Osteoblast (primary cell): ENCODE measurements at regions not wholly inside any gene's neighbourhood (a gene's known extent, or its start where the extent isn't known, plus 50 kb on each side); places are given as distances from the start of the nearest gene placed in this dataset.

Experiments used
- DNase-seq: peaks from one replicate; pipeline ENCODE4 v3.0.0; 2011; ENCODE audit warnings: low spot score, mixed read lengths; ENCODE audit not compliant: insufficient read length; ENCODE audit errors: missing footprints
- H2AFZ ChIP-seq: 2 replicates; pipeline ENCODE4 v1.6.0; 2011; ENCODE audit warnings: mild to moderate bottlenecking, low read length
- H3K27ac ChIP-seq: 2 replicates; pipeline ENCODE4 v1.5.1; 2011; ENCODE audit warnings: mild to moderate bottlenecking, low read depth, low read length, moderate library complexity
- H3K27me3 ChIP-seq: 2 replicates; pipeline ENCODE4 v1.6.0; 2012; ENCODE audit warnings: mild to moderate bottlenecking, control low read depth, inconsistent platforms, low read length, moderate library complexity; ENCODE audit not compliant: insufficient read depth
- H3K36me3 ChIP-seq: 2 replicates; pipeline ENCODE4 v1.5.1; 2011; ENCODE audit warnings: mild to moderate bottlenecking, low read length, control low read depth, moderate library complexity; ENCODE audit not compliant: insufficient read depth
- H3K4me1 ChIP-seq: 2 replicates; pipeline ENCODE4 v1.5.1; 2011; ENCODE audit warnings: mild to moderate bottlenecking, low read length, control low read depth, moderate library complexity; ENCODE audit not compliant: insufficient read depth
- H3K4me2 ChIP-seq: 2 replicates; pipeline ENCODE4 v1.6.0; 2011; ENCODE audit warnings: mild to moderate bottlenecking, low read length; ENCODE audit not compliant: insufficient read depth
- H3K4me3 ChIP-seq: fragments of 200-600 bp; sonication (generic); 3 replicates; pipeline ENCODE4 v1.5.1; 2012; ENCODE audit warnings: mild to moderate bottlenecking, low read length, inconsistent platforms; ENCODE audit not compliant: insufficient read depth
- H3K79me2 ChIP-seq: 2 replicates; pipeline ENCODE4 v1.6.0; 2012; ENCODE audit warnings: mild to moderate bottlenecking, low read length, control low read depth, inconsistent platforms; ENCODE audit not compliant: insufficient read depth
- H3K9me3 ChIP-seq: 2 replicates; pipeline ENCODE4 v1.5.1; 2011; ENCODE audit warnings: low read depth, low read length, control low read depth
- H4K20me1 ChIP-seq: 2 replicates; pipeline ENCODE4 v1.6.0; 2012; ENCODE audit warnings: mild to moderate bottlenecking, low read length, control low read depth; ENCODE audit not compliant: insufficient read depth
- TF ChIP-seq, protein P1 (sequence below): IDR thresholded peaks from 2 replicates; pipeline ENCODE4 v1.5.1; 2011; ENCODE audit warnings: mild to moderate bottlenecking, low read depth, low read length, moderate library complexity; ENCODE audit errors: extremely low read depth

DNA sequence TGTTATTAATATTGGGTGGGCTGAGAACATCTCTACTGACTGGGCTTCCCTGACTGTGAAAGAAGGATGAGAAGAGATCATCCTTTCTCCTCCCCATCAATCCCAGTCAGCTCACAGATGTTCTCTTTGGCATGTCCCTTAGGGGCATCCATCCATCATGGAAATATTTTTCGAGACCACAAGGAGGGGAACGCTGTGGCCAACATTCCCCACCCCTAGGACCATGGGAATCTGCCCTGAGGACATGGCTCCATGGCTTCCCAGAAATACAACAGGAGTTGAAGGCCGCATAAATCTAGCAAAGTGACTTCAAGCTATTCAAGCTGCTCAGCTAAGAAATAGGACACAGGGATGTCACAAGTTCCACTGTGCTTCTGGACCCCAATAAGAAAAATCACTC, 456.8 kb downstream of the MED13L start:
- H3K4me3 ChIP-seq = no peak overlapping the region
- H3K27ac ChIP-seq = no peak overlapping the region
- H3K27me3 ChIP-seq = no peaks in the 10 kb centered on the region
- no peaks in the 10 kb centered on the region for H4K20me1 ChIP-seq
- no peaks in the 10 kb centered on the region for H3K9me3 ChIP-seq
- no peak overlapping the region for H3K4me2 ChIP-seq
- H3K36me3 ChIP-seq = no peaks in the 10 kb centered on the region
- TF ChIP-seq, protein P1, sequence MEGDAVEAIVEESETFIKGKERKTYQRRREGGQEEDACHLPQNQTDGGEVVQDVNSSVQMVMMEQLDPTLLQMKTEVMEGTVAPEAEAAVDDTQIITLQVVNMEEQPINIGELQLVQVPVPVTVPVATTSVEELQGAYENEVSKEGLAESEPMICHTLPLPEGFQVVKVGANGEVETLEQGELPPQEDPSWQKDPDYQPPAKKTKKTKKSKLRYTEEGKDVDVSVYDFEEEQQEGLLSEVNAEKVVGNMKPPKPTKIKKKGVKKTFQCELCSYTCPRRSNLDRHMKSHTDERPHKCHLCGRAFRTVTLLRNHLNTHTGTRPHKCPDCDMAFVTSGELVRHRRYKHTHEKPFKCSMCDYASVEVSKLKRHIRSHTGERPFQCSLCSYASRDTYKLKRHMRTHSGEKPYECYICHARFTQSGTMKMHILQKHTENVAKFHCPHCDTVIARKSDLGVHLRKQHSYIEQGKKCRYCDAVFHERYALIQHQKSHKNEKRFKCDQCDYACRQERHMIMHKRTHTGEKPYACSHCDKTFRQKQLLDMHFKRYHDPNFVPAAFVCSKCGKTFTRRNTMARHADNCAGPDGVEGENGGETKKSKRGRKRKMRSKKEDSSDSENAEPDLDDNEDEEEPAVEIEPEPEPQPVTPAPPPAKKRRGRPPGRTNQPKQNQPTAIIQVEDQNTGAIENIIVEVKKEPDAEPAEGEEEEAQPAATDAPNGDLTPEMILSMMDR = no peak
- no peak overlapping the region for H2AFZ ChIP-seq
- DNase-seq = no peak
- H3K79me2 ChIP-seq = no peaks in the 10 kb centered on the region
- no peaks in the 10 kb centered on the region for H3K4me1 ChIP-seq

DNA sequence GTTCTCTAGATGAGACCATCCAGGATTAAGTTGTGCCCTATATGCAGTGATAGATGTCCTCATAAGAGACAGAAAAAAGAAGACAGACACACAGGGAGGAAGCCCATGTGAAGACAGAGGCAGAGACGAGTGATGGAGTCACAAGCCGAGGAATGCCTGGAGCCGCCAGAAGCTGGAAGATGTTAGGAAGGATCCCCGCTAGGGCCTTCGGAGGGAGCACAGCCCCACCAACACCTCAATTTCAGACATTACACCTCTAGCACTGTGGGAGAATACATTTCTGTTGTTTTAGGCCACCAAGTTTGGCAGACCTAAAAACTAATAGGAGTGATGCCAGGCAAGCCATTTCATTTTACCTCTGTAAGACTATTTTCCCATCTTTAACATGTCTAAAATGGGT, 458.5 kb downstream of the MED13L start:
- no peak overlapping the region for H3K4me2 ChIP-seq
- no peaks in the 10 kb centered on the region for H4K20me1 ChIP-seq
- H3K4me1 ChIP-seq = no peaks in the 10 kb centered on the region
- no peak overlapping the region for H2AFZ ChIP-seq
- H3K9me3 ChIP-seq = no peaks in the 10 kb centered on the region
- H3K36me3 ChIP-seq = no peaks in the 10 kb centered on the region
- H3K4me3 ChIP-seq = no peak overlapping the region
- no peaks in the 10 kb centered on the region for H3K79me2 ChIP-seq
- H3K27me3 ChIP-seq = no peaks in the 10 kb centered on the region
- H3K27ac ChIP-seq = no peak overlapping the region
- DNase-seq = no peak
- TF ChIP-seq, protein P1 = no peak

DNA sequence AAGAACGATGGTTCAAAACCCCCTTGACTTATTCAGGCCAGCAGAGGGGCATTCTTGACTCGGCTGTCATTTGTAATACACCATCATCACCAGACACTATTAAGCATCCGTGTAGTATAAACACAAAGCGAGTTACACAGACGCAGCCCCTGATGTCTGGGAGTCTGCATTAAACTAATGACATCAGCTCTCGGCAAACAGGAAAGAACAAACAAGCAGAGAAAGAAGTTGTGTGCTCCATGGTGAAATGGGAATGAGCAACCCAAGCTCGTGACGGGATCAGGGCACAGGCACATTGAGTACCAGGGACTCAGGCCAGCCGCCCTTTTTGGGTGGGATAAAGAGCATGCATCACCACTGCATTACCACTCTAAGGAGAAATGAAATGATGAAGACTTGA, 460.1 kb downstream of the MED13L start:
- TF ChIP-seq, protein P1 = no peak
- Histone ChIP-seq H3K9me3 (no peaks in the 10 kb centered on the region), H3K27me3 (no peaks in the 10 kb centered on the region), H3K27ac (no peak overlapping the region), H3K4me3 (no peak overlapping the region), H3K79me2 (no peaks in the 10 kb centered on the region), H3K4me2 (no peak overlapping the region), H4K20me1 (no peaks in the 10 kb centered on the region), H3K36me3 (no peaks in the 10 kb centered on the region), H2AFZ (no peak overlapping the region), H3K4me1 (no peaks in the 10 kb centered on the region)
- no peak for DNase-seq

- H4K20me1 ChIP-seq = no peaks in the 10 kb centered on the region
- no peaks in the 10 kb centered on the region for H3K9me3 ChIP-seq
- no peaks in the 10 kb centered on the region for H3K4me1 ChIP-seq
- DNase-seq = no peak
- H3K36me3 ChIP-seq = no peaks in the 10 kb centered on the region
- no peak overlapping the region for H3K27ac ChIP-seq
- no peaks in the 10 kb centered on the region for H3K27me3 ChIP-seq
- H3K4me2 ChIP-seq = no peak overlapping the region
- TF ChIP-seq, protein P1 = no peak
- no peak overlapping the region for H3K4me3 ChIP-seq
- H2AFZ ChIP-seq = no peak overlapping the region
- no peaks in the 10 kb centered on the region for H3K79me2 ChIP-seq
Observed at GRCh38 chr12:115815924-115816323, 461.6 kb downstream of the MED13L start.
